ENCODE measurements at regions not wholly inside any gene's neighbourhood (a gene's known extent, or its start where the extent isn't known, plus 50 kb on each side); places are given as distances from the start of the nearest gene placed in this dataset.

DNA sequence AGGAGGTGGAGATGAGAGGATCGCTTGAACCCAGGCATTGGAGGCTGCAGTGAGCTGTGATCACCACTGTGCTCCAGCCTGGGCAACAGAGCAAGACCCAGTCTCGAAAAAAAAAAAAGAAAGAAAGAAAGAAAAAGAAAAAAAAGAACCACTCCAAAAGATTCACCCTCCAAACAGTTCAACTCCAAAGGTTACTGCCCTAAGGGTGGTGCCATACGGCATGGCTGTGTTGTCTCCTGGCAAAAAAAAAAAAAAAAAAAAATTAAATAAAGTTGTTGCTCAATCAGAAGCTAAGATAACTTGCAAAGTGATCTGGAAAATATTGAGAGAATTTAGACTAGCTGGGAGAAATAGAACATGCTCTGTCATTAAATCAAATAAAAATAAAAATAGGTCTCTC is 79.5 kb downstream of the KCTD15 start:
- TF ChIP-seq, protein P1, sequence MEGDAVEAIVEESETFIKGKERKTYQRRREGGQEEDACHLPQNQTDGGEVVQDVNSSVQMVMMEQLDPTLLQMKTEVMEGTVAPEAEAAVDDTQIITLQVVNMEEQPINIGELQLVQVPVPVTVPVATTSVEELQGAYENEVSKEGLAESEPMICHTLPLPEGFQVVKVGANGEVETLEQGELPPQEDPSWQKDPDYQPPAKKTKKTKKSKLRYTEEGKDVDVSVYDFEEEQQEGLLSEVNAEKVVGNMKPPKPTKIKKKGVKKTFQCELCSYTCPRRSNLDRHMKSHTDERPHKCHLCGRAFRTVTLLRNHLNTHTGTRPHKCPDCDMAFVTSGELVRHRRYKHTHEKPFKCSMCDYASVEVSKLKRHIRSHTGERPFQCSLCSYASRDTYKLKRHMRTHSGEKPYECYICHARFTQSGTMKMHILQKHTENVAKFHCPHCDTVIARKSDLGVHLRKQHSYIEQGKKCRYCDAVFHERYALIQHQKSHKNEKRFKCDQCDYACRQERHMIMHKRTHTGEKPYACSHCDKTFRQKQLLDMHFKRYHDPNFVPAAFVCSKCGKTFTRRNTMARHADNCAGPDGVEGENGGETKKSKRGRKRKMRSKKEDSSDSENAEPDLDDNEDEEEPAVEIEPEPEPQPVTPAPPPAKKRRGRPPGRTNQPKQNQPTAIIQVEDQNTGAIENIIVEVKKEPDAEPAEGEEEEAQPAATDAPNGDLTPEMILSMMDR (IDR thresholded peaks at IDR 0.05; ENCODE audit: insufficient read depth, missing control alignments), result no peak
- DNase-seq (ENCODE audit: insufficient read length, low spot score), result no peak
- no peak for FAIRE-seq

DNA sequence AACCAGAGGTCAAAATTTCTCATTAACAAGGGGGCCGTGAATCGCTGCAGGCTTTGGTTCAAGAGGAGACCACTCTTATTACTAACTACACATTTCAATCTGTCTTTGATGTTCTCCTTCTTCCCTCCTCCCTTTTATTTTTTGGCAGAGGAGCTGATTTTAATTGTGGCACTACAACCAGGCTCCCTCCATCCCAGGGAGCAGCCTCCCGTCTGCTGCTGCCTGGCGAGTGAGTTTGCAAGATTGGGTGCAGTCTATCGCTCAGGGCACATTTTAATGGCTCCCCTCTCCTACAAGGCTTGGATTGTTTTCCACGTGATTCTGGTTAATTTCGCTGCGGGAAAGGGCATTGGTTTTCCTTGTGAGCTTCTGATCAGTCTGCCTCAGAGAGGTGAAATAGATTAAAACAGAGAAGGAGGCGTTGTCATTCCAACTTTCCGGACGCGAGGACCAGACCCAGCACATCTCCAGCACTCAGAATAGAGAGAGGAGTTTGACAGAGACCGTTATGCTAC is 81.4 kb downstream of the KCTD15 start:
- DNase-seq (ENCODE audit: insufficient read length, low spot score) (no peak), FAIRE-seq (no peak)
- TF ChIP-seq, protein P1 (IDR thresholded peaks at IDR 0.05; ENCODE audit: insufficient read depth, missing control alignments), result no peak

DNA sequence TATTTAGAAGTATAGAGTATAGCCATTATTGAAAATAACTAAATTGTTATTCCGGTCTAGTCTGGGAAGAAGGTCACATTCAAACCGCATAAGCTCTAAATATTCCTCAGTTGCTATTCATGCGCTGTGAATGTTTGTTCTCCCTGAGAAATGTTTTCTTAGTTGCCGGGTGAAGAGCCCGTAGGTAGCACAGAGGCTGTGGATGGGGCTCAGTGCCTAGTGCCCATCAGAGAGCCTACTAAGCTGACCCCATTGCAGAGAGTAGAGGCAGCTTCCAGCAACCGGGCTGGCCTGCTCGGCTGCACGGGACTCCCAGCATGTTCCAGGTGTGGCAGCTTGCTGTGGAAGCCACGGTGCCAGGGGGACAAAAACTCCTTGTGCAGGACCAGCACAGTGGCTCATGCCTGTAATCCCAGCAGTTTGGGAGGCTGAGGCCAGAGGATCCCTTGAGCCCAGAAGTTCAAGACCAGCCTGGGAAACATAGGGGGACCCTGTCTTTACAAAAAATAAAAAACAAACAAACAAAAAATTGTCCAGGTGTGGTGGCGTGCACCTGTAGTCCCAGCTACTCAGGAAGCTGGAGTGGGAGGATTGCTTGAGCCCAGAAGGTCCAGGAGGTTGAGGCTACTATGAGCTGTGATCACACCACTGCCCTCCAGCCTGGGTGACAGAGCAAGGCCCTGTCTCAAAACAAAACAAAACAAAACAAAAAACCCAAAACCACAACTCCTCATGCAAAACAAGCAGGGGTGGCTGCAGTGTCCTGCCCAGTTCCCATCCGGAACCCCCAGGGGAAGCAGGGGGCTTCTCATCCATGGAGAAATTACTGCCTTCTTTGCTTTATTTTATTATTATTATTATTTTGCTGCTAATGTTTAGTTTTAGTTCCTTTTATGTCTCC is 82.5 kb downstream of the KCTD15 start:
- FAIRE-seq, result no peak
- TF ChIP-seq, protein P1 (IDR thresholded peaks at IDR 0.05; ENCODE audit: insufficient read depth, missing control alignments), result no peak
- DNase-seq (ENCODE audit: insufficient read length, low spot score), result no peak

DNA sequence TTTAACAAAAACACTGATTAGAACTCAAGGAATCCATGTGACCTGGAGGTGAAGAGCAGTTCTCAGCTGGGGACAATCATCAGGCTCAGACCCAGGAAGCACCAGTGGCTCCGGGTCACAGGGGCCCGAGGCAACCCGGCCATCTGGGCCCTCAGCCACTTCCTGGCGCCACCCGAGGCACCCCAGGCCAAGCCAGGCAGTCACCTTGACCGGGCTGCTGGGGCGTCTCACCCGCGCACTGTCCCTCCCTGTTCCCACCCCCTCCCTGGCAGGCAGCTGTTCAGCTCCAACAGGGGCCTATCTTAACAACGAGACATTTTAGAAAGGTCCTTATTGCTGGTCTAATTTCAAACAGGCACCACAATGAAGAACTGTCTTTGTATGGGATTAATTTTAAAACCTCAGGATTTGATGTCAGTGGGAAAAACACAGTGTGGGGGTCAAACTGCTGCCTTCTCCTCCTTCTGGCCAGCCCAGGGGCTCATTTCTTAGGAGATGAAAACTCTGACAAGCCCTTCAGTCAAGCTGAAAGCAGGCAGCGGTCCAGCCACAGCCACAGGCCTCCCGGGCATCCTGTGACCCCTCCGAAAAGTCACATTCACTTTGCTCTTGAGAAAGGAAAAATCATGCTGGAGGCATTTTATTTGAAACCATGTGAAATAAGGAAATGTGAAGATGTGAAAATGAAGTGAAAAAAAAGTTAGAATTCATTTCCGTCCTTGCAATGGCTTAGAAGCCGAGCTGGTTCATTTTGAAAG is 83.3 kb downstream of the KCTD15 start:
- FAIRE-seq (no peak), DNase-seq (ENCODE audit: insufficient read length, low spot score) (no peak)
- TF ChIP-seq, protein P1 (IDR thresholded peaks at IDR 0.05; ENCODE audit: insufficient read depth, missing control alignments), result no peak

DNA sequence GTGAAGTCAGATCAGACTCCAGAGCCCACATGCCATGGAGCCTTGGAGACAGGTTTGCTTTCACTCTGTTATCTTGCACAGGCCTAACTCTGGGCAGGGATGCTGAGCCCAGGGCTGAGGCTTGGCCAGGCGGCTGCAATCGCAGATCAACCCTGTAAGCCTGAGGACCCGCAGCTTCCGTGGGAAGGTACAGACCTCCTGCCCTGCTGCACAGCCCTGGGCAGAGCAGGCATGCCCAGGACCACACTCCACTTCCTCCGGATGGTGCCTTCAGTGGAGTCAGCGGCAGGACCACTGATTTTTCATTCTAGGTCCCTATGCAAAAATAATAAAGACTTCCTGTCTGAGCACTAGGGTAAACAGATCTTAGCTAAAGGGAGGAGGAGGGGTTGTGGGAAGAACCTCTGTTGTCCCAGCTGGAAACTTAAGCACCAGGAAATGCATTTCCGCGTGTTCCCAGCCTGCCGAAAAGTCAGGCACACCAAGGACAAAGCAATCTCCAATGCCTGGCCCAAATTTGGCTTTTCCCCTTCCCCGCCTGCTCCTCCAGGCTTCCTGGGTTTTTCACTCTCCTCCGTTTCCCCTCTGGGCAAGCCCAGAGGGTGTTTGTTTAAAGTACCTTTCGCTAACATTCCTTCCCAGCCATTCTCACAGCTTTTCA is 87.3 kb downstream of the KCTD15 start:
- TF ChIP-seq, protein P1 (IDR thresholded peaks at IDR 0.05; ENCODE audit: insufficient read depth, missing control alignments), result no peak
- FAIRE-seq (no peak), DNase-seq (ENCODE audit: insufficient read length, low spot score) (no peak)

DNA sequence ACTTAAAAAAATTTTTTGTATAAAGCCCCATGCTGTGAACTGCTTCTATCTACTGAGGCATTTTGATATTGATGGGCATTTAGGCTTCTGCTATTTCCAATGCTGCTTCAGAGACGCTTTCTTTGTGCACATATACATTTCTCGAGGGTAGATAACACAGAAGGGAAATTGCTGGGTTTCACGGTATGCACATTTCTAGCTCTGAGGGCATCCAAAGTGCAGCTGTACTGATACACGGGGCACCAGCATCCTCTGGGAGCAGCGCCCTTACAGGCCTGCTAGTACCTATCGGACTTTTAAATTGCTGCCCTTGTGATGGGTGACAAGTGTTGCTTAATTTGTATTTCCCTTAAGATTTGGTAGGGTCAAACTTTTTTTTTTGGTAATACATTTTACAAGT is 88.6 kb downstream of the KCTD15 start:
- TF ChIP-seq, protein P1 (IDR thresholded peaks at IDR 0.05; ENCODE audit: insufficient read depth, missing control alignments), result no peak
- DNase-seq (ENCODE audit: insufficient read length, low spot score) (no peak), FAIRE-seq (no peak)

Measured in D721Med (cell line).